NCI-H1105 (cell line): ENCODE measurements at regions not wholly inside any gene's neighbourhood (a gene's known extent, or its start where the extent isn't known, plus 50 kb on each side); places are given as distances from the start of the nearest gene placed in this dataset.
"Not testable (repeated sequence)": the region's sequence is repeated elsewhere in the genome, so short reads cannot be mapped to it uniquely, and the experiment has no call there.

Experiments used
- DNase-seq: peaks from one replicate; lab custom pipeline; 2025; lab: John Stamatoyannopoulos, UW

- DNase-seq, result no peak
Measured at GRCh38 chr2:21194147-21194546, 70.4 kb downstream of the TDRD15 start.

GRCh38 chr2:21194858-21195271 lies 71.1 kb downstream of the TDRD15 start:
- DNase-seq, result no peak

- no peak for DNase-seq
Measured at GRCh38 chr2:21195326-21195725, 71.6 kb downstream of the TDRD15 start.

- DNase-seq, result no peak
Measured at GRCh38 chr2:21198637-21199036, 74.9 kb downstream of the TDRD15 start.

GRCh38 chr2:21203976-21204375 lies 80.2 kb downstream of the TDRD15 start:
- DNase-seq, result no peak

GRCh38 chr2:21214085-21214484 lies 90.3 kb downstream of the TDRD15 start:
- DNase-seq, result not testable (repeated sequence)

- no peak for DNase-seq
Measured at GRCh38 chr2:21217442-21217841, 93.7 kb downstream of the TDRD15 start.

- DNase-seq, result no peak
Measured at GRCh38 chr2:21220930-21221329, 97.2 kb downstream of the TDRD15 start.

- no peak for DNase-seq
Measured at GRCh38 chr2:21223618-21224017, 99.8 kb downstream of the TDRD15 start.

GRCh38 chr2:21228041-21228895 lies 104.5 kb downstream of the TDRD15 start:
- DNase-seq, result no peak

GRCh38 chr2:21229302-21229701 lies 105.5 kb downstream of the TDRD15 start:
- no peak for DNase-seq

GRCh38 chr2:21230140-21230539 lies 106.4 kb downstream of the TDRD15 start:
- no peak for DNase-seq

GRCh38 chr2:21231985-21232384 lies 108.2 kb downstream of the TDRD15 start:
- no peak for DNase-seq

- no peak for DNase-seq
Measured at GRCh38 chr2:21233194-21233593, 109.4 kb downstream of the TDRD15 start.

GRCh38 chr2:21234001-21234400 lies 110.2 kb downstream of the TDRD15 start:
- DNase-seq, result no peak

- no peak for DNase-seq
Measured at GRCh38 chr2:21234464-21235120, 110.8 kb downstream of the TDRD15 start.

- not testable (repeated sequence) for DNase-seq
Measured at GRCh38 chr2:21239749-21240148, 116.0 kb downstream of the TDRD15 start.

GRCh38 chr2:21244161-21244560 lies 120.4 kb downstream of the TDRD15 start:
- no peak for DNase-seq

- DNase-seq, result no peak
Measured at GRCh38 chr2:21245565-21245964, 121.8 kb downstream of the TDRD15 start.

- DNase-seq, result no peak
Measured at GRCh38 chr2:21249367-21249766, 125.6 kb downstream of the TDRD15 start.

- DNase-seq, result no peak
Measured at GRCh38 chr2:21250673-21251072, 126.9 kb downstream of the TDRD15 start.

GRCh38 chr2:21251216-21251980 lies 127.6 kb downstream of the TDRD15 start:
- DNase-seq, result peak; percentile 53
